ENCODE measurements at regions not wholly inside any gene's neighbourhood (a gene's known extent, or its start where the extent isn't known, plus 50 kb on each side); places are given as distances from the start of the nearest gene placed in this dataset.
"Not testable (repeated sequence)": the region's sequence is repeated elsewhere in the genome, so short reads cannot be mapped to it uniquely, and the experiment has no call there.

GRCh38 chr3:77707281-77707680, 667.4 kb downstream of the ROBO2 start:
- DNase-seq (ENCODE audit: low spot score) = no peak

GRCh38 chr3:77709155-77709554, 669.3 kb downstream of the ROBO2 start:
- DNase-seq (ENCODE audit: low spot score) = no peak

DNA sequence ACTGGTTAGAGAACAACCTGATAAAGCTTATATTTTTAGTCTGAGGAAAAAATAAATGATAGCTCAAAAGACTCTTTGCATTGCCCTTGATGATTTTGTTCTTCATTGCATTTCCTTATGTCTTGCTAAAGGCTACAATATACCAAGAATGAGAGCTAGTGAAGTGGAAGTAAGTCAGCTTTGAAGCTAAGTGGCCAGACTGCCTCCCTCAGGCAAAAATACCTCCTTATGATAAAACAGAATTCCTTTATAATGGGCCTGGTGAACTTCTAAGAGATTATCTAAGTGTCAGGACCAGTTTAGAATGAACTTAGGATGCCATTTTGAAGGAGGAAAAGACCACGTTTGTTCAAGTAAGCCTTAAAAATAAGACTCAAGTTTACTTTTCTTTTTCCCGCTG, 678.4 kb downstream of the ROBO2 start:
- no peak for DNase-seq (ENCODE audit: low spot score)

DNA sequence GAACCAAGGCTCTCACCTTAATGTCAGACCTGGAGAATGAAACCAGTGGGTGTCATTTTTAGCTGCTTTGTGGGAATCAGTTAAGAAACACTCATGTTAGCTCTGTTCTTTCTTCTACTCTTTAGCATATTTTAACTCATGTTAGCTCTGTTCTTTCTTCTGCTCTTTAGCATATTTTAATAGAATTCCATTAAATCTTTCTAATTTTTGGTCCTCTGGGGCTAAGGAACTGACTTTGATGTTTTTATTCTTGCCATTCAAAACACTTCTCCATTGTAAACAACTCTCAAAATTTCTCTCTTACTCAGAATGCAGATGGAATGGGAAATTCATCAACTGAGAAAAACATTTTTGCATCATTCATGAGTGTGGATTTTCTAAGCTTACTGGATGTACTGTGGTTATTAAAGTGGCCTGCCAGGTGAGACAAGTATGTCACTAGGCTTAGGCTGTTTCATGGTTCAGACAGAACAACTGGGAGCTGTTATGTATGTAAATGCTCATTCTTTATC, 680.6 kb downstream of the ROBO2 start:
- no peak for DNase-seq (ENCODE audit: low spot score)

DNA sequence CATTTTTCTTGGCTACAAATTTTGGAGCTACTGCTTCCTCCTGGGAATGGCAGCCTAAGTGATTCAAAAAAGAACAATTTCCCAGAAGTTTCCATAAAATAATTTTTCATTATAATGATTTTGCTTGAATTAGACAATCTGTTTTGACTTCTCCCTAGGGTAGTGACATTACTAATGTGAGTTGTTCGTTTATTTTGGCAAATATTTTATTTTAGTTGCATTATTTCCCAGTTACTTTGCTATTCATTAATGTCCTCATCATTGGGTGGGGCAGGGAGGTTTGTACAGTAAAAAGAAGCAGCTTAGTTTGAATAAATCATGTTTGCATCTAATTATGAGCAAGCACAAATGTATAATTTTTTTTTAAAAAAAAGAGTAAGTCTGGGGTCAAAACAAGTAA, 686.6 kb downstream of the ROBO2 start:
- DNase-seq (ENCODE audit: low spot score) = no peak

DNA sequence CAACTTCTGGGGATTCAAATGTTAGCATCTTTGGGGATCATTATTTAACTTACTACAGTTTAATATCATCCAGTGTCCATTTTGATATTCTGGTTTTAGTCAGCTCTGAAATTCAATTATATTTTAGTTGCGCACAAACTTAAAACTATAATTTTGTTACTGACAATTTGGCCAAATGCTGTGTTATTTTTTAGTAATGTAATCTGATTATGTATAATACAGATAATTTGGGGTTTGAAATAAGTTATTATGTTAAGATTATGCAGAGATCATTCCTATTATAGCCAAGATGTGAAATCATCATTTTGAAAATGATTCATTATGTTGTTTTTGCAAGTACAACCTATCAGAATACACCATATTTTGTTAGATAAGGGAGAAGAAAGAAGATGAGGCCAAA, 706.1 kb downstream of the ROBO2 start:
- DNase-seq (ENCODE audit: low spot score) = no peak

DNA sequence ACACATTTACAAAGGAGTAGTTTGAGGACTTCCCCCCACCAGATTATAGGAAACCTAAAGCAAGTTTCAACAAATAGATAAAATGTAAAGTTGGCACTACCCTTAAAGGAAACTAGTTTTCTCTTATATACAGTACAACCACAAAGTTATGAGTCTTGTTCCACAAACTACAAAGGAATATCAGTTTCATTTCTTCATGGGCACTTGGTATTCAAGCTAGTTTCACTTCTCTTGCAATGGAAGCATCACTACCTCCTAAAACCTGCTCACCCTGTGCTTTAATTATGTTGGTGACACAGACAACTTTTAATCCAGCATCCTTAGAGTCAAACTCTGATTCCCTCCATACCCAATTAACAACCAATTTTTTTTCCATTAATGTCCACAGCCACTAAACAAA, 707.0 kb downstream of the ROBO2 start:
- no peak for DNase-seq (ENCODE audit: low spot score)

GRCh38 chr3:77756397-77756975, 716.6 kb downstream of the ROBO2 start:
- not testable (repeated sequence) for DNase-seq (ENCODE audit: low spot score)

- no peak for DNase-seq (ENCODE audit: low spot score)
These were observed 732.6 kb downstream of the ROBO2 start for GRCh38 chr3:77772459-77772858.

GRCh38 chr3:77773084-77773483, 733.2 kb downstream of the ROBO2 start:
- no peak for DNase-seq (ENCODE audit: low spot score)

DNA sequence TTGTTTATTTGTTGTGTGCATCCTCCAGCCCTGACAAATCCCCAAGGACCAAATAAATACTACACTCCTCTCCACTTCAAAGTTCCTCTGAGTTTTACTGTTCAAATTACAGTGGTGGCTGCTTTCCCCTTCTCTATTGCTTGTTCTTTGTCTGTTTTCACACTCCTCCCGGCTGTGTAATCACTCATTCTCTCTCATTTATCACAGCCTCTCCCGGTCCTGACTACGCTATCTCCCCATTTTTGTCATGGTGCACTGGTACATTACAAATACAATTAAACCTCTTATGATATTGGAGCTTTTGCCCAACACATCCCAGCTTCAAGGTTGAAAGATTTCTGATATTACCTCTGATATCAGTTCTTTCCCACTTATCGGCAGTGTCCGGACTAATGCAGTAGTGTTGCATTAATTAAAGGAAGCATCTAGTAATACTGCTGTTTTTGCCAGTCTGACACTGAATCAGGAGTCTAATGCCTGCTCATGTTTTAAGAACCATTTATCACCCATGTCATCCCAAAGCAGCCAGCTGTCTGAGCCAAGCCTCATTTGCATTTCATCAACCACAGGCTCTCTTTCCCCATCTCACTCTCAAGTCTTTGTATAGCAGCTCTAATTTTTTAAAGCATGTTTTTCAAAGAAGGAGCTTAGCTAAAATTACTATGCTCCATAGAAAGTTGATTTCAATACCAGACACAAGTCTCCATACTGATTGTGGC, 740.5 kb downstream of the ROBO2 start:
- no peak for DNase-seq (ENCODE audit: low spot score)

GRCh38 chr3:77786216-77786615, 746.3 kb downstream of the ROBO2 start:
- DNase-seq (ENCODE audit: low spot score) = no peak

DNA sequence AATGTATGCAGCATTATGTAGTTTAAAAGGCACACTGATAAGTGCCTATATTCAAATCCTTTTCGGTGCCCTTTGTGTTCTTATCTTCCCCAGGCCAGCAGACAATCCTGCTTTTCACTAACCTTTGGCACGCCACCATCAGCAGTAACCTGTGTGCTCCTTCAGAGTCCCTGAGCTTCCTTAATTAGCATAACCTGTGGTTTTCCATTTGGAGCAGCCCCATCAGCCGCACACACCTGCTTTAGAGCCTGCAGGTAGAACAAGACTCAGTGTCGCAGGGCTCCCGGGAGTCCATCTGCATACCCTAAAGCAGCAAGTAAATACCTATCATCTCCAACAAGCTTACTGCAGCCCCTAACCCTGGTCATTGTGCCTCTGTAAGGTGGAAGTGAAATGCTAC, 755.1 kb downstream of the ROBO2 start:
- no peak for DNase-seq (ENCODE audit: low spot score)

- no peak for DNase-seq (ENCODE audit: low spot score)
These were observed 759.4 kb downstream of the ROBO2 start for GRCh38 chr3:77799278-77799677.

DNA sequence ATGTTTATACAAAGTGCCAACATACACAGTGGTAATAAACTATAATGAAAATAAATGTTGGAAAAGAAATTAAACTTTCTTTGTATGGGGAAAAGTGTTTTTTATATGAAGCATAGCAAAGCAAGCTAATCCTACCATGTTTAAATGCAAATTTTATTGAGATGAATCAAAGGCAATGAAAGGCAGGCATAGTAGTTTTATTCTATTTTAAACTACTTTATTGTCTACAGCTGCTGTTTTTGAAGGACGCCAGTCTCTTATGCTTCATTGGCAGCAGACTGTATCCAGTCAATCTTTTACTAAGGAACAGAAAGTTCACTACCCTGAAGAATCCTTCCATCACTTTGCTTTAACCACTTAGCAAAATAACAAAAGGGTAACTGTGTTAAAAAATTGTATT, 761.0 kb downstream of the ROBO2 start:
- DNase-seq (ENCODE audit: low spot score) = no peak

DNA sequence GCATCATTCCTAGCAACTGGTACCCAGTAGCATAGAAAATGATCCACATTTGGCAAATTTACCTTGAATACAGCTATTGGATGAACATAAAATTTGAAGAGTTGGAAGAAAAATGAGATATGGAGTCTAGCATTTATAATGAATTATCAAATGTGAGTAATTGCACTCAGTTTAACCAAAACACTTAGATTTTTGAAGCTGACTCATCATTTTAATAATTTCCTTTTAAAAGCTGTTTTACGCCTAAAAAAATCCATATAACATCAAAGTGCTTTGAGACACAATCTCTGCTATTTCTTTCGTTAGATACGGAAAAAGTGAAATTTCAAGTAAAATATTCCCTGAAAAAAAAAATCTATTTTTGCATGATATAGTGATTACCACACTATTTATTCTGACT, 767.4 kb downstream of the ROBO2 start:
- no peak for DNase-seq (ENCODE audit: low spot score)

DNA sequence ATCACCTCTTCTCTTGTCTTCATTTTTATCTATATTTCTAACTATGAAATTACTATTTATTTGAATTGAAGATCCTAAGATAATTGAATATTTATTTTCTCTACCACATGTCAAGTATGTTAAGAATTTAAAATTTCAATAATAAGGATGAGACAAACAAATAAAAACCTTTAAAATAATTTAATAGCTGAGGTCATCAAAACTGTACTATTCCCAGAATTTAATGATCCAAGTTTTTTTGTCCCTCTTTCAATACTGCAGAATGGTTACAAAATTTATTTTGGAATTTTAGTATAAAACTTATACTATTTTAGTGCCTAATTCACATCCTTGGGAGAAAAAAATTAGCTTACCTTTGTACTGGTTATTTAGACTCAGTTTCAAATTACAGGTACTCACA, 774.9 kb downstream of the ROBO2 start:
- DNase-seq (ENCODE audit: low spot score) = no peak

GRCh38 chr3:77815467-77815866, 775.6 kb downstream of the ROBO2 start:
- no peak for DNase-seq (ENCODE audit: low spot score)

- DNase-seq (ENCODE audit: low spot score) = no peak
These were observed 776.5 kb downstream of the ROBO2 start for GRCh38 chr3:77816366-77816765.

DNA sequence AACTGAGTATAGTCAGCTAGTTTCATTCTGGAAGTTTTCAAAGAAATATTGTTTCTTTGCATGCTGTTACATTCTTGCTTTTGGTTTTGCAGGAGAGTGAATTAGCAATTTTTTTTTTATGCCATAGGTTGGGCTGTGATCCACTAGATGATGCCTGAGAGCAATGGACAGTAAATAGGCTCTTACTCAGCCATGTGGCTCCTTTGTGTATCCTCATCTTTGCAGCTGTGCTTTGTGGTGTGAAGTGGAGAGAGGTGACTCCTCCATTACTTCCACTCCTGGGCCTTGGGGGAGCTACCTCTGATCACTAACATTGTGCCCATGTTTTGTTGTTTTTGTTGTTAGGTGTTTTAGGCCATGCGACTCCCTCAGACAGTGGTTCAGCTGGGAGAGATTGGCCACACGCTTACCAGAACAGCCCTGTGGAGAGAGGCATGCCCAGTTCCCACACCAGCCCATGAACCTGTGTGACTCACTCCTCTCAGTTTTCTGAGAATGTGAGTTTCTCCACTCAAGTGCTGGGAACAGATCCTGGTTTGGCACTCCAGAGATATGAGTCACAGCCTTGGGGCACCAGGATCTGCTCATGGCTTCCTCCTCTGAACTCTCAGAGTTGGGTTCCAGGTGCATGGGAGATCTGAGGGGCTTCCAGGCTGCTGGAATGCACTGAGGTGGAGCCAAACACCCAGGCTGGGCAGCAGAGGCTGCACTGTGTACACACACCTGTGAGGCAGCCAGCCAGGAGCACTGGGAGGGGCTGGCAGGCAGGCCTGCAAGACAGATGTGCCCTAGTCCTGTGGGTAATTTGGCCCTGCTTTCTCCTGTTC, 785.3 kb downstream of the ROBO2 start:
- DNase-seq (ENCODE audit: low spot score) = no peak

- DNase-seq (ENCODE audit: low spot score) = no peak
These were observed 796.0 kb downstream of the ROBO2 start for GRCh38 chr3:77835921-77836320.

DNA sequence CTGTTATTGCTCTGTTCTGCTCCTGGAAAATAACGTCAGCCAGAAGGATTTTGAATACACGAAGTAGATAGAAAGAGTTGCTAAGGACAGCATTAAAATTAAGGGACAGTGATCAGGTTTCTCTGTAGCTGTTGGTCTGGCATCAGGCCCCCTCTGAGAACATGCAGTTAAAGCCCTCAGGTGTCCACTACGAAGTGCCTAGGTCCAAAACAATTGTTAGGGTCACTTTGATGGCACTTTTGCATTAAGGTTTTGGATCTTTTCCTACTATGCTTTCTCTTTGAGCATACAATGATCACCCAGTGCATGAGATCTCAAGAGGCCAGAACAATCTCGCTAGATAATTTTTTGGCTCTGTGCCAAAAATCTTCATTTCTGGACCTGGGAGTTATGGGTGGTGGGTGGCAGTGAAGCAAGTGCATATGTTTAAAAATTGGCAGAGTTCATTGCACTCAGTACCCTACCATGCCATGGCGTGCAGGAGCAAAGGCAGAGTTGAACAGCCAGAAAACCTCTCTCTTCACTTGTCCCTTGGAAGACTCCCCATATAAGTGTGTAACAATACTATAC, 797.6 kb downstream of the ROBO2 start:
- no peak for DNase-seq (ENCODE audit: low spot score)

- no peak for DNase-seq (ENCODE audit: low spot score)
These were observed 819.3 kb downstream of the ROBO2 start for GRCh38 chr3:77859156-77859555.
